ENCODE measurements at regions not wholly inside any gene's neighbourhood (a gene's known extent, or its start where the extent isn't known, plus 50 kb on each side); places are given as distances from the start of the nearest gene placed in this dataset.

GRCh38 chr1:59155351-59155750, 141.5 kb upstream of the FGGY start:
- DNase-seq = no peak

GRCh38 chr1:59156051-59156450, 140.8 kb upstream of the FGGY start:
- DNase-seq = peak; percentile 25

GRCh38 chr1:59156526-59157199, 140.2 kb upstream of the FGGY start:
- DNase-seq = peak; percentile 74

GRCh38 chr1:59158321-59158720, 138.6 kb upstream of the FGGY start:
- DNase-seq = no peak

GRCh38 chr1:59159557-59160203, 137.2 kb upstream of the FGGY start:
- DNase-seq = no peak

GRCh38 chr1:59161136-59161535, 135.8 kb upstream of the FGGY start:
- no peak for DNase-seq

- no peak for DNase-seq
Measured at GRCh38 chr1:59162665-59163064, 134.2 kb upstream of the FGGY start.

GRCh38 chr1:59163268-59164092, 133.4 kb upstream of the FGGY start:
- peak; percentile 95 for DNase-seq

- no peak for DNase-seq
Measured at GRCh38 chr1:59164371-59164770, 132.5 kb upstream of the FGGY start.

- no peak for DNase-seq
Measured at GRCh38 chr1:59165353-59165752, 131.5 kb upstream of the FGGY start.

- no peak for DNase-seq
Measured at GRCh38 chr1:59169703-59170102, 127.2 kb upstream of the FGGY start.

GRCh38 chr1:59170659-59171058, 126.2 kb upstream of the FGGY start:
- DNase-seq = no peak

GRCh38 chr1:59171788-59172187, 125.1 kb upstream of the FGGY start:
- no peak for DNase-seq

- no peak for DNase-seq
Measured at GRCh38 chr1:59172693-59173092, 124.2 kb upstream of the FGGY start.

- DNase-seq = peak; percentile 74
Measured at GRCh38 chr1:59173721-59174120, 123.2 kb upstream of the FGGY start.

GRCh38 chr1:59176471-59176870, 120.4 kb upstream of the FGGY start:
- DNase-seq = no peak

GRCh38 chr1:59177756-59178155, 119.1 kb upstream of the FGGY start:
- no peak for DNase-seq

GRCh38 chr1:59178339-59179187, 118.3 kb upstream of the FGGY start:
- DNase-seq = no peak

GRCh38 chr1:59179673-59180072, 117.2 kb upstream of the FGGY start:
- peak; percentile 18 for DNase-seq

GRCh38 chr1:59180735-59181134, 116.2 kb upstream of the FGGY start:
- DNase-seq = no peak

- no peak for DNase-seq
Measured at GRCh38 chr1:59183749-59184317, 113.1 kb upstream of the FGGY start.

- DNase-seq = no peak
Measured at GRCh38 chr1:59184365-59184905, 112.5 kb upstream of the FGGY start.

Measured in dermis blood vessel endothelial cell (primary cell).